ENCODE measurements at regions not wholly inside any gene's neighbourhood (a gene's known extent, or its start where the extent isn't known, plus 50 kb on each side); places are given as distances from the start of the nearest gene placed in this dataset.

DNA sequence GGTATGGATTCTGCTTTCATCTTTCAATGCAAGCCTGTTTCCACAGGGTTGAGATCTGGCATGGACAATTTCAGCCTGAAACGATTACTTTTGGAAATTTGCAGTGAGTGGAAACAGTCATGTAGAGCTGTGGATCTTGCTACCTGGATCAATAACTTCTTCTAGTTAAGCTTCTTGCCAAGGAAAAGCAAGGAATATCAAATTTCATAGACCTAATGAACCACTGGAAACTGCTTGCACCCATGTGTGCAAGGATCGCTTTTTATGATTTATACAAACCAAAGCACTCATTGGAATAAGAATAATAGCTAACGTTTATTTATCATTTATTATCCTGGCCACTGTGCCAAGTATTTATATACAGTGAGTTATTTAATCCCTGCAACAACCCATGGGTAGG lies 392.8 kb downstream of the KCNRG start:
- Histone ChIP-seq H3K79me2 (ENCODE audit: insufficient read depth, low read length) (no peaks in the 10 kb centered on the region), H3K27ac (ENCODE audit: low read depth, low read length) (no peak overlapping the region), H3K9me2 (replicated peaks; ENCODE audit: insufficient read depth, low read length) (no peaks in the 10 kb centered on the region)

GRCh38 chr13:50409220-50409619 lies 394.0 kb downstream of the KCNRG start:
- no peaks in the 10 kb centered on the region for H3K36me3 ChIP-seq (ENCODE audit: low read length)
- H3K27me3 ChIP-seq (ENCODE audit: low read length) = no peaks in the 10 kb centered on the region
- no peaks in the 10 kb centered on the region for H4K20me1 ChIP-seq (ENCODE audit: low read depth, low read length)
- H3F3A ChIP-seq (ENCODE audit: insufficient read depth) = no peaks in the 10 kb centered on the region
- no peak for TF ChIP-seq EZH2phosphoT487 (conservative IDR thresholded peaks at IDR 0.05; ENCODE audit: low read length)
- TF ChIP-seq, protein P1, sequence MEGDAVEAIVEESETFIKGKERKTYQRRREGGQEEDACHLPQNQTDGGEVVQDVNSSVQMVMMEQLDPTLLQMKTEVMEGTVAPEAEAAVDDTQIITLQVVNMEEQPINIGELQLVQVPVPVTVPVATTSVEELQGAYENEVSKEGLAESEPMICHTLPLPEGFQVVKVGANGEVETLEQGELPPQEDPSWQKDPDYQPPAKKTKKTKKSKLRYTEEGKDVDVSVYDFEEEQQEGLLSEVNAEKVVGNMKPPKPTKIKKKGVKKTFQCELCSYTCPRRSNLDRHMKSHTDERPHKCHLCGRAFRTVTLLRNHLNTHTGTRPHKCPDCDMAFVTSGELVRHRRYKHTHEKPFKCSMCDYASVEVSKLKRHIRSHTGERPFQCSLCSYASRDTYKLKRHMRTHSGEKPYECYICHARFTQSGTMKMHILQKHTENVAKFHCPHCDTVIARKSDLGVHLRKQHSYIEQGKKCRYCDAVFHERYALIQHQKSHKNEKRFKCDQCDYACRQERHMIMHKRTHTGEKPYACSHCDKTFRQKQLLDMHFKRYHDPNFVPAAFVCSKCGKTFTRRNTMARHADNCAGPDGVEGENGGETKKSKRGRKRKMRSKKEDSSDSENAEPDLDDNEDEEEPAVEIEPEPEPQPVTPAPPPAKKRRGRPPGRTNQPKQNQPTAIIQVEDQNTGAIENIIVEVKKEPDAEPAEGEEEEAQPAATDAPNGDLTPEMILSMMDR (IDR thresholded peaks at IDR 0.05; ENCODE audit: insufficient read depth, low read length, poor library complexity, severe bottlenecking) = no peak
- no peak overlapping the region for H2AFZ ChIP-seq (ENCODE audit: low read depth, low read length, severe bottlenecking)
- no peak overlapping the region for H3K4me3 ChIP-seq (ENCODE audit: insufficient read depth, low read length, poor library complexity, severe bottlenecking)
- H3K27ac ChIP-seq (ENCODE audit: low read depth, low read length) = no peak overlapping the region
- H3K4me2 ChIP-seq (ENCODE audit: low read depth, low read length, poor library complexity, severe bottlenecking) = no peak overlapping the region
- H3K9ac ChIP-seq (ENCODE audit: low read length) = no peak overlapping the region
- H3K79me2 ChIP-seq (ENCODE audit: insufficient read depth, low read length) = no peaks in the 10 kb centered on the region
- H3K9me3 ChIP-seq (ENCODE audit: insufficient read depth, low read length) = no peaks in the 10 kb centered on the region
- H3K9me2 ChIP-seq (replicated peaks; ENCODE audit: insufficient read depth, low read length) = no peaks in the 10 kb centered on the region

More for the DNA sequence above, 392.8 kb downstream of the KCNRG start:
- H3K9me3 ChIP-seq (ENCODE audit: insufficient read depth, low read length) = no peaks in the 10 kb centered on the region
- no peaks in the 10 kb centered on the region for H3K36me3 ChIP-seq (ENCODE audit: low read length)
- no peaks in the 10 kb centered on the region for H4K20me1 ChIP-seq (ENCODE audit: low read depth, low read length)
- no peak overlapping the region for H3K4me3 ChIP-seq (ENCODE audit: insufficient read depth, low read length, poor library complexity, severe bottlenecking)
- H3K4me2 ChIP-seq (ENCODE audit: low read depth, low read length, poor library complexity, severe bottlenecking) = no peak overlapping the region
- no peak overlapping the region for H2AFZ ChIP-seq (ENCODE audit: low read depth, low read length, severe bottlenecking)
- H3K9ac ChIP-seq (ENCODE audit: low read length) = no peak overlapping the region
- no peaks in the 10 kb centered on the region for H3K27me3 ChIP-seq (ENCODE audit: low read length)
- TF ChIP-seq, protein P1 (IDR thresholded peaks at IDR 0.05; ENCODE audit: insufficient read depth, low read length, poor library complexity, severe bottlenecking) = no peak
- no peak for TF ChIP-seq EZH2phosphoT487 (conservative IDR thresholded peaks at IDR 0.05; ENCODE audit: low read length)
- H3F3A ChIP-seq (ENCODE audit: insufficient read depth) = no peaks in the 10 kb centered on the region

GRCh38 chr13:50410921-50411746 lies 395.9 kb downstream of the KCNRG start:
- Histone ChIP-seq H3K4me3 (ENCODE audit: insufficient read depth, low read length, poor library complexity, severe bottlenecking) (no peak overlapping the region), H3K9me3 (ENCODE audit: insufficient read depth, low read length) (no peaks in the 10 kb centered on the region), H4K20me1 (ENCODE audit: low read depth, low read length) (no peaks in the 10 kb centered on the region), H3K27ac (ENCODE audit: low read depth, low read length) (no peak overlapping the region), H2AFZ (ENCODE audit: low read depth, low read length, severe bottlenecking) (no peak overlapping the region), H3F3A (ENCODE audit: insufficient read depth) (no peaks in the 10 kb centered on the region), H3K4me2 (ENCODE audit: low read depth, low read length, poor library complexity, severe bottlenecking) (no peak overlapping the region), H3K79me2 (ENCODE audit: insufficient read depth, low read length) (no peaks in the 10 kb centered on the region), H3K9ac (ENCODE audit: low read length) (no peak overlapping the region), H3K36me3 (ENCODE audit: low read length) (no peaks in the 10 kb centered on the region), H3K27me3 (ENCODE audit: low read length) (no peaks in the 10 kb centered on the region), H3K9me2 (replicated peaks; ENCODE audit: insufficient read depth, low read length) (no peaks in the 10 kb centered on the region)
- TF ChIP-seq, protein P1 (IDR thresholded peaks at IDR 0.05; ENCODE audit: insufficient read depth, low read length, poor library complexity, severe bottlenecking) = no peak
- no peak for TF ChIP-seq EZH2phosphoT487 (conservative IDR thresholded peaks at IDR 0.05; ENCODE audit: low read length)

Measured in SU-DHL-6 (cell line).